Activated CD4-positive, alpha-beta T cell treated with anti-CD3 and anti-CD28 coated beads, Interleukin-2, amount 10 ng/mL, durations not matched to agents 24 days and 14 days (primary cell): ENCODE measurements at regions not wholly inside any gene's neighbourhood (a gene's known extent, or its start where the extent isn't known, plus 50 kb on each side); places are given as distances from the start of the nearest gene placed in this dataset.
"Not testable (repeated sequence)": the region's sequence is repeated elsewhere in the genome, so short reads cannot be mapped to it uniquely, and the experiment has no call there.

Source experiments
- DNase-seq: peaks from one replicate; pipeline ENCODE4 v3.0.0; 2022
- H3K27ac Mint-ChIP-seq: one replicate; pipeline ENCODE4 v1.8.0; 2022; ENCODE audit warnings: mild to moderate bottlenecking, mixed read lengths
- H3K27me3 Mint-ChIP-seq: one replicate; pipeline ENCODE4 v1.8.0; 2022; ENCODE audit warnings: mixed read lengths
- H3K36me3 Mint-ChIP-seq: one replicate; pipeline ENCODE4 v1.8.0; 2022; ENCODE audit warnings: low read depth, mild to moderate bottlenecking, mixed read lengths
- H3K4me1 Mint-ChIP-seq: one replicate; pipeline ENCODE4 v1.8.0; 2021; ENCODE audit warnings: mixed read lengths
- H3K4me3 Mint-ChIP-seq: one replicate; pipeline ENCODE4 v1.8.0; 2022; ENCODE audit warnings: mild to moderate bottlenecking, moderate library complexity, mixed read lengths
- H3K9me3 Mint-ChIP-seq: one replicate; pipeline ENCODE4 v1.8.0; 2021; ENCODE audit warnings: mixed read lengths
- intact Hi-C: fragments of 100-400 bp; cut with micrococcal nuclease; formaldehyde crosslinking; loops from one replicate; pipeline ENCODE4 v1.15.1; 2023

- Mint-ChIP-seq H3K9me3 (no peaks in the 10 kb centered on the region), H3K27ac (no peak overlapping the region), H3K36me3 (no peaks in the 10 kb centered on the region), H3K27me3 (peaks cover 2% of the 10 kb centered on the region), H3K4me1 (no peaks in the 10 kb centered on the region), H3K4me3 (no peak overlapping the region)
- DNase-seq: no peak
- intact Hi-C loops: no loop called here
Measured at GRCh38 chr5:102554082-102554481, 55.3 kb upstream of the SLCO6A1 start.

GRCh38 chr5:102554728-102555127 lies 55.9 kb upstream of the SLCO6A1 start:
- H3K27me3 Mint-ChIP-seq: peaks cover 2% of the 10 kb centered on the region
- intact Hi-C loops: no loop called here
- H3K36me3 Mint-ChIP-seq: no peaks in the 10 kb centered on the region
- no peak overlapping the region for H3K4me3 Mint-ChIP-seq
- H3K9me3 Mint-ChIP-seq: no peaks in the 10 kb centered on the region
- no peak for DNase-seq
- no peaks in the 10 kb centered on the region for H3K4me1 Mint-ChIP-seq
- no peak overlapping the region for H3K27ac Mint-ChIP-seq

- H3K9me3 Mint-ChIP-seq: no peaks in the 10 kb centered on the region
- peak; percentile 67 for DNase-seq
Measured at GRCh38 chr5:102561894-102562760, 63.3 kb upstream of the SLCO6A1 start.

GRCh38 chr5:102570747-102571146 lies 71.9 kb upstream of the SLCO6A1 start:
- H3K27me3 Mint-ChIP-seq: peaks cover 13% of the 10 kb centered on the region

More at GRCh38 chr5:102561894-102562760, 63.3 kb upstream of the SLCO6A1 start:
- Mint-ChIP-seq H3K36me3 (no peaks in the 10 kb centered on the region), H3K27me3 (peaks cover 3% of the 10 kb centered on the region), H3K4me3 (no peak overlapping the region), H3K4me1 (no peaks in the 10 kb centered on the region), H3K27ac (no peak overlapping the region)
- intact Hi-C loops: no loop called here

GRCh38 chr5:102578362-102578761 lies 79.6 kb upstream of the SLCO6A1 start:
- intact Hi-C loops: no loop called here
- Mint-ChIP-seq H3K27me3 (peaks cover 11% of the 10 kb centered on the region), H3K36me3 (no peaks in the 10 kb centered on the region), H3K4me1 (no peaks in the 10 kb centered on the region), H3K27ac (no peak overlapping the region), H3K4me3 (no peak overlapping the region), H3K9me3 (no peaks in the 10 kb centered on the region)
- DNase-seq: no peak

More at GRCh38 chr5:102570747-102571146, 71.9 kb upstream of the SLCO6A1 start:
- Mint-ChIP-seq H3K27ac (no peak overlapping the region), H3K4me3 (no peak overlapping the region), H3K9me3 (no peaks in the 10 kb centered on the region), H3K4me1 (no peaks in the 10 kb centered on the region), H3K36me3 (no peaks in the 10 kb centered on the region)
- intact Hi-C loops: no loop called here
- DNase-seq: no peak

- DNase-seq: no peak
- Mint-ChIP-seq H3K4me1 (no peaks in the 10 kb centered on the region), H3K27ac (no peak overlapping the region), H3K27me3 (peaks cover 9% of the 10 kb centered on the region), H3K9me3 (no peaks in the 10 kb centered on the region), H3K36me3 (no peaks in the 10 kb centered on the region), H3K4me3 (no peak overlapping the region)
- intact Hi-C loops: no loop called here
Measured at GRCh38 chr5:102579379-102579778, 80.6 kb upstream of the SLCO6A1 start.

- no peak overlapping the region for H3K27ac Mint-ChIP-seq
- H3K36me3 Mint-ChIP-seq: no peaks in the 10 kb centered on the region
- intact Hi-C loops: loop anchor here (5.0 to 10.0 kb wide), 2 partner anchors 211 to 644 kb away; no protein-coding TSS in a partner anchor
- no peaks in the 10 kb centered on the region for H3K9me3 Mint-ChIP-seq
- H3K4me3 Mint-ChIP-seq: no peak overlapping the region
- no peak for DNase-seq
- H3K4me1 Mint-ChIP-seq: no peaks in the 10 kb centered on the region
- H3K27me3 Mint-ChIP-seq: peaks cover 9% of the 10 kb centered on the region
Measured at GRCh38 chr5:102581011-102581410, 82.2 kb upstream of the SLCO6A1 start.

GRCh38 chr5:102582696-102583095 lies 83.9 kb upstream of the SLCO6A1 start:
- intact Hi-C loops: loop anchor here (2.0 to 10.0 kb wide), 3 partner anchors 210 to 642 kb away; no protein-coding TSS in a partner anchor
- Mint-ChIP-seq H3K36me3 (no peaks in the 10 kb centered on the region), H3K4me3 (no peak overlapping the region), H3K27ac (no peak overlapping the region), H3K9me3 (no peaks in the 10 kb centered on the region), H3K27me3 (peaks cover 8% of the 10 kb centered on the region), H3K4me1 (no peaks in the 10 kb centered on the region)
- DNase-seq: no peak

- Mint-ChIP-seq H3K9me3 (no peaks in the 10 kb centered on the region), H3K4me1 (no peaks in the 10 kb centered on the region), H3K27me3 (peaks cover 10% of the 10 kb centered on the region), H3K36me3 (no peaks in the 10 kb centered on the region), H3K4me3 (no peak overlapping the region), H3K27ac (no peak overlapping the region)
- intact Hi-C loops: loop anchor here (1.0 to 10.0 kb wide), 4 partner anchors 209 to 641 kb away; no protein-coding TSS in a partner anchor
- DNase-seq: no peak
Measured at GRCh38 chr5:102583276-102584124, 84.7 kb upstream of the SLCO6A1 start.

- H3K4me1 Mint-ChIP-seq: peaks cover 3% of the 10 kb centered on the region
- no peaks in the 10 kb centered on the region for H3K9me3 Mint-ChIP-seq
Measured at GRCh38 chr5:102589661-102590060, 90.9 kb upstream of the SLCO6A1 start.

GRCh38 chr5:102590467-102590866 lies 91.7 kb upstream of the SLCO6A1 start:
- Mint-ChIP-seq H3K36me3 (no peaks in the 10 kb centered on the region), H3K4me3 (no peak overlapping the region), H3K4me1 (peaks cover 4% of the 10 kb centered on the region), H3K27me3 (peaks cover 5% of the 10 kb centered on the region), H3K27ac (no peak overlapping the region), H3K9me3 (no peaks in the 10 kb centered on the region)
- DNase-seq: no peak
- intact Hi-C loops: no loop called here

More at GRCh38 chr5:102589661-102590060, 90.9 kb upstream of the SLCO6A1 start:
- no peak overlapping the region for H3K27ac Mint-ChIP-seq
- H3K4me3 Mint-ChIP-seq: no peak overlapping the region
- intact Hi-C loops: loop anchor here (10.0 kb wide), 1 partner anchor 635 kb away; no protein-coding TSS in a partner anchor
- no peaks in the 10 kb centered on the region for H3K36me3 Mint-ChIP-seq
- H3K27me3 Mint-ChIP-seq: peaks cover 5% of the 10 kb centered on the region
- no peak for DNase-seq

GRCh38 chr5:102591650-102592049 lies 92.8 kb upstream of the SLCO6A1 start:
- Mint-ChIP-seq H3K4me1 (peaks cover 8% of the 10 kb centered on the region), H3K9me3 (no peaks in the 10 kb centered on the region), H3K27ac (no peak overlapping the region), H3K27me3 (peaks cover 5% of the 10 kb centered on the region), H3K36me3 (no peaks in the 10 kb centered on the region), H3K4me3 (no peak overlapping the region)
- intact Hi-C loops: no loop called here
- no peak for DNase-seq

GRCh38 chr5:102592586-102592985 lies 93.8 kb upstream of the SLCO6A1 start:
- intact Hi-C loops: not testable (repeated sequence)

GRCh38 chr5:102594192-102594591 lies 95.4 kb upstream of the SLCO6A1 start:
- no peak overlapping the region for H3K27ac Mint-ChIP-seq
- peaks cover 8% of the 10 kb centered on the region for H3K4me1 Mint-ChIP-seq
- H3K9me3 Mint-ChIP-seq: no peaks in the 10 kb centered on the region
- no peak overlapping the region for H3K4me3 Mint-ChIP-seq
- intact Hi-C loops: no loop called here
- no peak for DNase-seq
- no peaks in the 10 kb centered on the region for H3K36me3 Mint-ChIP-seq
- no peaks in the 10 kb centered on the region for H3K27me3 Mint-ChIP-seq

More at GRCh38 chr5:102592586-102592985, 93.8 kb upstream of the SLCO6A1 start:
- not testable (repeated sequence) for H3K4me1 Mint-ChIP-seq, H3K9me3 Mint-ChIP-seq, H3K27me3 Mint-ChIP-seq, H3K4me3 Mint-ChIP-seq, DNase-seq, H3K36me3 Mint-ChIP-seq, H3K27ac Mint-ChIP-seq
